HEK293T (cell line): ENCODE measurements at regions not wholly inside any gene's neighbourhood (a gene's known extent, or its start where the extent isn't known, plus 50 kb on each side); places are given as distances from the start of the nearest gene placed in this dataset.

Experiments
- ARNT ChIP-seq: fragments of 450-650 bp; IDR thresholded peaks from 2 replicates; pipeline ENCODE4 v1.6.1; 2017; ENCODE audit warnings: mild to moderate bottlenecking
- BHLHE40 ChIP-seq: fragments of 450-650 bp; IDR thresholded peaks from 2 replicates; pipeline ENCODE4 v1.6.1; 2016; ENCODE audit warnings: mild to moderate bottlenecking, moderate library complexity, borderline replicate concordance
- CTBP1 ChIP-seq: fragments of 450-650 bp; IDR thresholded peaks from 2 replicates; pipeline ENCODE4 v1.6.1; 2016; ENCODE audit warnings: borderline replicate concordance
- FOXK2 ChIP-seq: fragments of 450-650 bp; IDR thresholded peaks from 2 replicates; pipeline ENCODE4 v1.6.1; 2016; ENCODE audit warnings: mild to moderate bottlenecking
- FOXM1 ChIP-seq: fragments of 450-650 bp; IDR thresholded peaks from 2 replicates; pipeline ENCODE4 v1.6.1; 2017; ENCODE audit warnings: mild to moderate bottlenecking, borderline replicate concordance
- HDGF ChIP-seq: fragments of 450-650 bp; IDR thresholded peaks from 2 replicates; pipeline ENCODE4 v1.6.1; 2017; ENCODE audit warnings: antibody characterized with exemption, borderline replicate concordance
- L3MBTL2 ChIP-seq: fragments of 450-650 bp; conservative IDR thresholded peaks from 2 replicates; pipeline ENCODE4 v1.6.1; 2016; ENCODE audit warnings: mild to moderate bottlenecking
- LEF1 ChIP-seq: fragments of 450-650 bp; IDR thresholded peaks from 2 replicates; pipeline ENCODE4 v1.6.1; 2017; ENCODE audit warnings: mild to moderate bottlenecking, borderline replicate concordance
- NFRKB ChIP-seq: fragments of 450-650 bp; IDR thresholded peaks from 2 replicates; pipeline ENCODE4 v1.6.1; 2016; ENCODE audit warnings: mild to moderate bottlenecking, moderate library complexity
- PKNOX1 ChIP-seq: fragments of 450-650 bp; IDR thresholded peaks from 2 replicates; pipeline ENCODE4 v1.6.1; 2016
- SP1 ChIP-seq: fragments of 450-650 bp; IDR thresholded peaks from 2 replicates; pipeline ENCODE4 v1.6.1; 2017
- SUZ12 ChIP-seq: fragments of 450-650 bp; IDR thresholded peaks from 2 replicates; pipeline ENCODE4 v1.6.1; 2016; ENCODE audit warnings: mild to moderate bottlenecking
- TARDBP ChIP-seq: fragments of 450-650 bp; IDR thresholded peaks from 2 replicates; pipeline ENCODE4 v1.6.1; 2016
- ZNF384 ChIP-seq: fragments of 450-650 bp; IDR thresholded peaks from 2 replicates; pipeline ENCODE4 v1.6.1; 2016

GRCh38 chr12:27161458-27162228 is 79.3 kb upstream of the C12orf71 start:
- TF ChIP-seq HDGF (no peak), BHLHE40 (no peak), NFRKB (no peak), PKNOX1 (no peak), ZNF384 (no peak), ARNT (no peak), FOXK2 (no peak), FOXM1 (no peak), SP1 (no peak), LEF1 (no peak), CTBP1 (no peak), TARDBP (no peak), L3MBTL2 (no peak), SUZ12 (no peak)
